ENCODE measurements at regions not wholly inside any gene's neighbourhood (a gene's known extent, or its start where the extent isn't known, plus 50 kb on each side); places are given as distances from the start of the nearest gene placed in this dataset.

DNA sequence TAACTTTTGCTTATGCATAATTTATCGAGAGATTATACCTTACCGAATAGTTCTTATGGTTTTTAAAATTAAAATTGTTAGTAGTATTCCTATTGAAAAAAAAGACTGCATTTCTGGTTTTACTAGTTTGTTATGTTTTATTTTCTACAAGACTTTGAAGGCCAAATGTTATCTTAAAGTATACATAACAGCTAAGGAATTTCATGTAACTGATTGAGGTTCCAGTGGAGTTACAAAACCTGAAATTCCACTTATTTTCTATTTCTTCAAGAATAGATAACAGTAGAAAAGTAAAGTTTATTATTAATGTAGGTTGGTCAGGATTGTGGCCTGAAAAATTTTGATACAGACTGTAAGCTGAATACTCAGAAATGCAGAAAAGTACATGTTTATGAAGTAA is 1216.0 kb upstream of the PCDH20 start:
- Histone ChIP-seq H3K4me3 (ENCODE audit: low read length) (no peak overlapping the region), H3K9ac (ENCODE audit: low read depth, low read length) (no peak overlapping the region), H3K9me3 (replicated peaks; ENCODE audit: low read length) (no peaks in the 10 kb centered on the region), H3K27me3 (ENCODE audit: control insufficient read depth, insufficient read depth, low read length) (no peaks in the 10 kb centered on the region), H3K4me2 (ENCODE audit: low read length) (no peak overlapping the region), H3K4me1 (ENCODE audit: control insufficient read depth, insufficient read depth, low read length) (no peaks in the 10 kb centered on the region), H3K36me3 (ENCODE audit: insufficient read depth, low read length) (no peaks in the 10 kb centered on the region)

DNA sequence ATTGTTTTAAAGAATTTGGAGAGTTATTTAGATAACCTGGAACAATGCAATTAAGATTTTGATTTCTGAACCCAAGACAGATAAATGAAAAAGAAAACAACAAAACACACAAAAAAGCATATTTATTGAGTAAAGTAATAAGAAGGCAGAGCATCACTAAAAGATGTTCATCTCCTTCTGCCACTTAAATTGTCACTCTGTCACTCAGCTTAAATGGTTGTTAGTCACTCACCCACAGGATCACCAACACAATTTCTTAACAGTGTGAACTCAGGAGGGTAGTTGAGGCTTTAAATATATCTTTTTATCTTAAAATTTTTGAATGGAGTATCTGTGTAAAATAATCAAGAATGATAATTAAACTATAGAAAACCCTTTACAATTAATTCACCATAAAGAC is 1215.5 kb upstream of the PCDH20 start:
- Histone ChIP-seq H3K36me3 (ENCODE audit: insufficient read depth, low read length) (no peaks in the 10 kb centered on the region), H3K9me3 (replicated peaks; ENCODE audit: low read length) (no peaks in the 10 kb centered on the region), H3K27me3 (ENCODE audit: control insufficient read depth, insufficient read depth, low read length) (no peaks in the 10 kb centered on the region), H3K4me1 (ENCODE audit: control insufficient read depth, insufficient read depth, low read length) (no peaks in the 10 kb centered on the region), H3K4me2 (ENCODE audit: low read length) (no peak overlapping the region), H3K9ac (ENCODE audit: low read depth, low read length) (no peak overlapping the region), H3K4me3 (ENCODE audit: low read length) (no peak overlapping the region)

DNA sequence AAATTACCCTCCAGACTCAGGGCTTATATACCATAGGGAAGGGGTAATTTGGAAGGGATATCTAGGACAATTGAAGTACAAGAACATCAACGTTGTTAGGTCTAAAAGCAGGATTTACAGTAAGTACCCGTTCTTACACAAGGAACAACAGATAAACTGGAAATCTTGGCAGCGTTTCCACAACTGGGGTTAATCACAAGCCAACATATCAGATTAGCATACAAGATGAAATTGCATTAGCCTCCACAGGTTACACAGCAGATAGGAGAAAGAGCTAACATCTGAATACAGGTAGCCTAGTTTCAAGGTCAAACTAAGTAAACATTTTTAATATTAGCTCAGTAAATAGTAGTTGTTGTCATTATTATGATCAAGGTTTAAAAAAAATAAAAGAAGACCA is 1214.0 kb upstream of the PCDH20 start:
- H3K4me3 ChIP-seq (ENCODE audit: low read length), result no peak overlapping the region
- no peak overlapping the region for H3K9ac ChIP-seq (ENCODE audit: low read depth, low read length)
- H3K27me3 ChIP-seq (ENCODE audit: control insufficient read depth, insufficient read depth, low read length), result no peaks in the 10 kb centered on the region
- no peak overlapping the region for H3K4me2 ChIP-seq (ENCODE audit: low read length)
- no peaks in the 10 kb centered on the region for H3K4me1 ChIP-seq (ENCODE audit: control insufficient read depth, insufficient read depth, low read length)
- no peaks in the 10 kb centered on the region for H3K9me3 ChIP-seq (replicated peaks; ENCODE audit: low read length)
- H3K36me3 ChIP-seq (ENCODE audit: insufficient read depth, low read length), result no peaks in the 10 kb centered on the region

DNA sequence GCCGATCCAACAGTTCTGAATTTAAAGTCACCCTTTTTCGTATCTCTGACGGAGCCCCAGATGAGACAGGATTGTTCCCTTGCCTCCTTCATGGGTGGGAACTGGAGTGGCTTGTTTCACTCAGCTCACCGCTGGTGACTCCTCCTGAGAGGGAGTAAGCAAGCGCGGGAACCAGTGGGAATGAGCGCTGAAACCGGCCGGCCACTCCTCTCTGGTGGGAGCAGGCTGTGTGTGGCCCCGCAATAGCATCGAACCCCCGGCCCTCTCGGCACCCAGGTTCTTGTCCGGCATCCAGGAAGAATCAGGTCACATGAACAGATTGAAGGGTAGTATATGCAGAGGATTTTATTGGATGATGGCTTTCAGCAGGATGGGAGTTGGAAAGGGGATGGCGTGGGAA is 1211.6 kb upstream of the PCDH20 start:
- Histone ChIP-seq H3K36me3 (ENCODE audit: insufficient read depth, low read length) (no peaks in the 10 kb centered on the region), H3K9ac (ENCODE audit: low read depth, low read length) (no peak overlapping the region), H3K27me3 (ENCODE audit: control insufficient read depth, insufficient read depth, low read length) (no peaks in the 10 kb centered on the region), H3K4me2 (ENCODE audit: low read length) (no peak overlapping the region), H3K9me3 (replicated peaks; ENCODE audit: low read length) (no peaks in the 10 kb centered on the region), H3K4me1 (ENCODE audit: control insufficient read depth, insufficient read depth, low read length) (no peaks in the 10 kb centered on the region), H3K4me3 (ENCODE audit: low read length) (no peak overlapping the region)

DNA sequence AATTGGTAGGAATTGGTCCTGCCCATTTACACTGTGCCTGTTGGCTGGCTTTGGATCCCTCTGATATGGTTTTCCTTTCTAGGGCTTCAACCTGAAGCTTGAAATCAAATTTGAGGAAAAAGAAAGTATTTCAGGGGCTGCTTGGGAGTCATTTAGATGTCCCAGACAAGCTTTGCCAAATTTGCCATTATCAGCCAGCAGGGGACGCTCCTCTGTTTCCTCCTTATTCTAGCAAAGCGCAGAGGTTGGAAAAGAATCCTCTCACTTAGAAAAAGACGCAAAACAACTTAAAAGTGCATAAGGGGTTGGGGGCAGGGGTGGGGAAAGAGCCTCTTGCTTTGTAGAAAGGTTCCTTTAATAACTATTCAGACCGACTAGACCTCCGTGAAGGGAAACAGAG is 1211.1 kb upstream of the PCDH20 start:
- Histone ChIP-seq H3K4me1 (ENCODE audit: control insufficient read depth, insufficient read depth, low read length) (no peaks in the 10 kb centered on the region), H3K36me3 (ENCODE audit: insufficient read depth, low read length) (no peaks in the 10 kb centered on the region), H3K4me2 (ENCODE audit: low read length) (no peak overlapping the region), H3K27me3 (ENCODE audit: control insufficient read depth, insufficient read depth, low read length) (no peaks in the 10 kb centered on the region), H3K9me3 (replicated peaks; ENCODE audit: low read length) (no peaks in the 10 kb centered on the region), H3K9ac (ENCODE audit: low read depth, low read length) (no peak overlapping the region), H3K4me3 (ENCODE audit: low read length) (no peak overlapping the region)

DNA sequence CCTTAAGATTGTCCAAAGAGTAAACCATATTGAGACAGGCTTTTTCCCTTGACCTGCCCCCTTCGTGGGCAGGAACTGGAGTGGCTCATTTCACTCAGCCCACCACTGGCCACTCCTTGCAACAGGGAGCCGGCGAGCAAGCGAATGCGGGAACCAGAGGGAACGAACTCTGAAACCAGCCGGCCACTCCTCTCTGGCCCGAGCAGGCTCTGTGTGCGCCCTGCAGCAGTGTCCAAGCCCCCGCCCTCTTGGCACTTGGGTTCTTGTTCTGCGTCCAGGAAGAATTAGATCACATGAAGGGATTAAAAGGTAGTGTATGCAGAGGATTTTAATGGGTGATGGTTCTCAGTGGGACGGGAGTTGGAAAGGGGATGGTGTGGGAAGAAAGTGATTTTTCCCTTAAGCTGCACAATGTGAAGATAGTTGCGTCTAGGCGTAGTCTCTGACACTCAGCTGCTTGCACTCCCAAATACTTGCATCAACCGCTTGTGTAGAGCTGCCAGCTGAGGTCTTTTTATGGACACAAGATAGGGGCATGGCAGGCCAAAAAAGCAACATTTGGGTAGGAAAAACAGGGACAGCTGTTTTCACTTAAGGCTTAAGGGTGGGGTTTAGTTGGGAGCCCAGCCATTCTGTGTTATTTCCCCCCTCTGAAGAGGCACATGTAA is 1209.7 kb upstream of the PCDH20 start:
- Histone ChIP-seq H3K27me3 (ENCODE audit: control insufficient read depth, insufficient read depth, low read length) (no peaks in the 10 kb centered on the region), H3K4me3 (ENCODE audit: low read length) (no peak overlapping the region), H3K9me3 (replicated peaks; ENCODE audit: low read length) (no peaks in the 10 kb centered on the region), H3K4me2 (ENCODE audit: low read length) (no peak overlapping the region), H3K9ac (ENCODE audit: low read depth, low read length) (no peak overlapping the region), H3K36me3 (ENCODE audit: insufficient read depth, low read length) (no peaks in the 10 kb centered on the region), H3K4me1 (ENCODE audit: control insufficient read depth, insufficient read depth, low read length) (no peaks in the 10 kb centered on the region)

DNA sequence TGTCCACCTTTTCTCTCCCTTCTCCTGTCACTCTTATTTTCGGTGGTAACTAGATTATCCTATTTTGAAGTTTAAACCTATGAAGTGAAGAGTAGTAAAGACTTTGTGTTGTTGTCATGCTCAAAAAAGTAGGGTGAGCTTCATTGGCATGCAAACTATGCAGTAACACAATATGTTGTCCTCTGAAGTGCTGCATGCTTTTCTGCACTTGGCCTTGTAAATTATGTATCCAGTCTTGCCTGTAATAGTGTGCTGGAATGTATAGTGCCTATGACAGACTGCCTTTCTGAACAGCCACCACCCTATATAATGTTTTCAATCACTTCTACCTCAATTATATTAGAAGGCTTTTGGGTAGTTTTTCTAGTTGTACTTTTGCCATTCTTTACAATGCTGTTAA is 1198.2 kb upstream of the PCDH20 start:
- no peak overlapping the region for H3K9ac ChIP-seq (ENCODE audit: low read depth, low read length)
- no peaks in the 10 kb centered on the region for H3K9me3 ChIP-seq (replicated peaks; ENCODE audit: low read length)
- no peak overlapping the region for H3K4me3 ChIP-seq (ENCODE audit: low read length)
- H3K4me1 ChIP-seq (ENCODE audit: control insufficient read depth, insufficient read depth, low read length), result no peaks in the 10 kb centered on the region
- H3K27me3 ChIP-seq (ENCODE audit: control insufficient read depth, insufficient read depth, low read length), result no peaks in the 10 kb centered on the region
- H3K4me2 ChIP-seq (ENCODE audit: low read length), result no peak overlapping the region
- no peaks in the 10 kb centered on the region for H3K36me3 ChIP-seq (ENCODE audit: insufficient read depth, low read length)

DNA sequence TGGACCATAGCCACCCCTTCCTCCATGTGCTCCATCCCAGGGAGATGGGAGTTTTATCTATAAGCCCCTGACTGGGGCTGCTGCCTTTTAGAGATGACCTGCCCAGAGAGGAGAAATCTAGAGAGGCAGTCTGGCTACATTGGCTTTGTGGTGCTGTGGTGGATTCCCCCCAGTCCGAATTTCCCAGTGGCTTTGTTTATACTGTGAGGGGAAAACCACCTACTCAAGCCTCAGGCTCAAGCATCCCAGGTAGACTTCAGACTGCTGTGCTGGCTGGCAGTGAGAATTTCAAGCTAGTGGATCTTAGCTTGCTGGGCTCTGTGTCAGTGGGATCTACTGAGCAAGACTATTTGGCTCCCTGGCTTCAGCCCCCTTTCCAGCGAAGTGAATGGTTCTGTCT is 1195.7 kb upstream of the PCDH20 start:
- H3K9ac ChIP-seq (ENCODE audit: low read depth, low read length), result no peak overlapping the region
- no peaks in the 10 kb centered on the region for H3K27me3 ChIP-seq (ENCODE audit: control insufficient read depth, insufficient read depth, low read length)
- H3K4me3 ChIP-seq (ENCODE audit: low read length), result no peak overlapping the region
- H3K4me1 ChIP-seq (ENCODE audit: control insufficient read depth, insufficient read depth, low read length), result no peaks in the 10 kb centered on the region
- no peaks in the 10 kb centered on the region for H3K36me3 ChIP-seq (ENCODE audit: insufficient read depth, low read length)
- H3K9me3 ChIP-seq (replicated peaks; ENCODE audit: low read length), result no peaks in the 10 kb centered on the region
- H3K4me2 ChIP-seq (ENCODE audit: low read length), result no peak overlapping the region

DNA sequence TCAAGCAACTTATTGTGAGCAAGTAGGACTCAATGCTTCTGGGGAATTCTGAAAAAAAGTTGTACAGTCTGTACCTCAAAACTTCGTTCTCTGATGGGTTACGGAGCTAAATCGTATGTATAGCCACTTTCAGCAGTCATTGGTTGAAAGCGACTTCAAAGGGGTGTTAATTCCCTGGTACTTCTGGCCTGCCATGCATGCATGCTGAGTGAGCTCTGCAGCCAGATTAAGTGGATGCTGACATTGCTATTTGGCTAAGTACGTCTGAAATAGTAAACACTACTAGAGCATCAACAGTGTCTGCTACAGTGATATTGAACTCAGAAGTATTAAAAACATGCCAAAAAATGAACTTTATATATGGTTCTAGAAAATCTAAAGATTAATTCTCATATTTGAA is 1183.1 kb upstream of the PCDH20 start:
- Histone ChIP-seq H3K36me3 (ENCODE audit: insufficient read depth, low read length) (no peaks in the 10 kb centered on the region), H3K4me2 (ENCODE audit: low read length) (no peak overlapping the region), H3K9me3 (replicated peaks; ENCODE audit: low read length) (no peaks in the 10 kb centered on the region), H3K27me3 (ENCODE audit: control insufficient read depth, insufficient read depth, low read length) (no peaks in the 10 kb centered on the region), H3K4me1 (ENCODE audit: control insufficient read depth, insufficient read depth, low read length) (no peaks in the 10 kb centered on the region), H3K9ac (ENCODE audit: low read depth, low read length) (no peak overlapping the region), H3K4me3 (ENCODE audit: low read length) (no peak overlapping the region)

DNA sequence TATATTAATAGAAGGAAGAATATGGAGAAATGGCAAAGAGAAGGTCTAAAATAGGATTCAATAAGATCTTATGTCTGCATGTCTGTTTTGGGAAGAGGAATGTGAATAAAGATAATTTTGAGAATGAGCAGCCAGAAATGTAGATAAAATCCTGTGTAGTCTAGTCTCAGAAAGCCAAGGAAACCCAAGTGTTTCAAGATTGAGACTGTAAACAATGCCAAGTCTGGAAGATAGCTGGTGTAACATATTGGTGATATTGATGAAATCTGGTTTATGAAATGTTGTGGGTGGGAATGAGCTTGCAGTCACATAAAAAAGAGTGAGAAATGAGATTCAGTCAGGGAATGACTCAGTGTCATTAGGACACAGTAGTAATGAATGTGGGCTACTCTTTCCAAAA is 1180.3 kb upstream of the PCDH20 start:
- Histone ChIP-seq H3K36me3 (ENCODE audit: insufficient read depth, low read length) (no peaks in the 10 kb centered on the region), H3K9ac (ENCODE audit: low read depth, low read length) (no peak overlapping the region), H3K4me3 (ENCODE audit: low read length) (no peak overlapping the region), H3K27me3 (ENCODE audit: control insufficient read depth, insufficient read depth, low read length) (no peaks in the 10 kb centered on the region), H3K4me2 (ENCODE audit: low read length) (no peak overlapping the region), H3K4me1 (ENCODE audit: control insufficient read depth, insufficient read depth, low read length) (no peaks in the 10 kb centered on the region), H3K9me3 (replicated peaks; ENCODE audit: low read length) (no peaks in the 10 kb centered on the region)

DNA sequence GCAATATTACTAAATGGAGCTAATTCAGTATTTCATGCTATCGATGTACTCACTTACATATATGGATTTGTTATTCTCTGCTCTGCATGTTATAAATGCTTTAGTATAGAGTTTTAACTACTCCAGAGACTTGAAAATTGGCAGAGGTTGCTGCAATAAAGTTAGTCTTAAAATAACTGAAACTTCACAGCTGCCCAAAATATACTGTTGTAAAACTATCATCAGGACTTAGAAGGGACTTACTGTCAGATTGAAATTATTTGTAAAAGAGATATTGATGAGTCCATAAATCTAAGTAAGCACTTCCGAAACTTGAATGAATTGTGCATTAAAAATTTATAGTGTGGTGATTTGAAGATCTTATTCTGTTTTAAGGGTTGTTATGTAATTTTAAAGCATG is 1178.2 kb upstream of the PCDH20 start:
- Histone ChIP-seq H3K4me3 (ENCODE audit: low read length) (no peak overlapping the region), H3K9ac (ENCODE audit: low read depth, low read length) (no peak overlapping the region), H3K4me2 (ENCODE audit: low read length) (no peak overlapping the region), H3K9me3 (replicated peaks; ENCODE audit: low read length) (no peaks in the 10 kb centered on the region), H3K4me1 (ENCODE audit: control insufficient read depth, insufficient read depth, low read length) (no peaks in the 10 kb centered on the region), H3K27me3 (ENCODE audit: control insufficient read depth, insufficient read depth, low read length) (no peaks in the 10 kb centered on the region), H3K36me3 (ENCODE audit: insufficient read depth, low read length) (no peaks in the 10 kb centered on the region)

DNA sequence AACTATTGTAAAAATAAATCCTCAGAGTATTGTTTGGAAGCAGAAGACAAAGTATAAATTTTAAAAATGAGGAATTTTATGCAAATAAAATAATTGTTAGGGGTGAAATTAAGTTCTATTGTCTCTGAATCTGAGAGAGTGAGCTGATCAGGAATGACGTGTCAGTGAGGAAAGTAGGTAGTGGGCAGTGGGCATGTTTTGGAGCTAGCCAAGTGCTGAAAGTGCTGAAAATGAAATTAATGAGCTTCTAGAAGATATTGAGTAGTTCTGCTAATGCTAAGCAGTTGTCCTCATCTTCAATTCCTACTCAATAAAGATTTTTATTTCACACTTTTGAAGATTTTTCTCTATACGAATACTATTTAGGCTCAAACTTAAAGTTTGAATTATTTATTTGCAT is 1167.8 kb upstream of the PCDH20 start:
- Histone ChIP-seq H3K36me3 (ENCODE audit: insufficient read depth, low read length) (no peaks in the 10 kb centered on the region), H3K9me3 (replicated peaks; ENCODE audit: low read length) (no peaks in the 10 kb centered on the region), H3K4me1 (ENCODE audit: control insufficient read depth, insufficient read depth, low read length) (no peaks in the 10 kb centered on the region), H3K9ac (ENCODE audit: low read depth, low read length) (no peak overlapping the region), H3K27me3 (ENCODE audit: control insufficient read depth, insufficient read depth, low read length) (no peaks in the 10 kb centered on the region), H3K4me3 (ENCODE audit: low read length) (no peak overlapping the region), H3K4me2 (ENCODE audit: low read length) (no peak overlapping the region)

All from skeletal muscle satellite cell (primary cell).